HG03025 (cell line): ENCODE measurements at regions not wholly inside any gene's neighbourhood (a gene's known extent, or its start where the extent isn't known, plus 50 kb on each side); places are given as distances from the start of the nearest gene placed in this dataset.
"Not testable (repeated sequence)": the region's sequence is repeated elsewhere in the genome, so short reads cannot be mapped to it uniquely, and the experiment has no call there.

Source experiments
- ATAC-seq: cut with Tn5 transposase; IDR thresholded peaks from one replicate; pipeline ENCODE4 v1.9.1; 2021; ENCODE audit warnings: mild to moderate bottlenecking, moderate library complexity; ENCODE audit not compliant: unreplicated experiment, low FRiP score

GRCh38 chr3:95310560-95310959 lies 1247.7 kb downstream of the NSUN3 start:
- ATAC-seq = no peak

DNA sequence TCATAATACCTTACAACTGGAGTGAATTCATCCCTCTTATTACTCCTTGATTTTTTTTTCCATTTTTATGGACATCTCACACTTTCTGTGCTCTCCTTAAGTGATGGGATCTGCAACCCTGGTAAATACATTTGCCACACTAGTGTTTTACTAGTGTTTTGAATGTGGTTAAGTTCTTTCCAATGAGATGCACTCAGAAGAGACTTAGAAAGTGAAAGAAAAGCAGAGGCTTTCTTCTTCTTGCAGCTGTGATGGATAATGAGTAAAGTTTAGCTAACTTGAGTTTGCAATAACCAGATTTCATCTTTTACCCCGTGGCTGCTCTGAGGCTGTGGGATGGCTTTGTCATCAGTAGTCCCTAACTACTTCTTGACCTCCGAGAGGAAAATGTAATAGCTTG lies 1248.4 kb downstream of the NSUN3 start:
- ATAC-seq = peak; percentile 77

DNA sequence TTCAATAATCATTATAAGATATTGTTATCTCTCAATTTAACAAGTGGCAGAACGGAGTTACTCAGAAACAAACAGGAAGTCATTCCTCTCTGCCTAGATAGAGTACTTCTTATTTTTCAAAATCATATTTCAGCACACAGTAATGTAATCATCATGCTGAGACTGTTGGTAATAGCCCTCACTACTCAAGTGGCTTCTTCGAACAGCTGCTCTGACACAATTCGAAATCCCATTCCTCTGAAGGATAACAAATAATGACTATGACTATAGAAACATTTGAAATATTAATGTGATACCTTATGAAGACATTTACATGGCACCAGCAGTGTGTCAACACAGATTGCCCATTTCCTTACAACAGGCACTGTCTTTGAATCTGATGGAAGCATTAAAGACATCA lies 1249.8 kb downstream of the NSUN3 start:
- ATAC-seq = no peak

- ATAC-seq = no peak
Observed at GRCh38 chr3:95319921-95320494, 1257.1 kb downstream of the NSUN3 start.

DNA sequence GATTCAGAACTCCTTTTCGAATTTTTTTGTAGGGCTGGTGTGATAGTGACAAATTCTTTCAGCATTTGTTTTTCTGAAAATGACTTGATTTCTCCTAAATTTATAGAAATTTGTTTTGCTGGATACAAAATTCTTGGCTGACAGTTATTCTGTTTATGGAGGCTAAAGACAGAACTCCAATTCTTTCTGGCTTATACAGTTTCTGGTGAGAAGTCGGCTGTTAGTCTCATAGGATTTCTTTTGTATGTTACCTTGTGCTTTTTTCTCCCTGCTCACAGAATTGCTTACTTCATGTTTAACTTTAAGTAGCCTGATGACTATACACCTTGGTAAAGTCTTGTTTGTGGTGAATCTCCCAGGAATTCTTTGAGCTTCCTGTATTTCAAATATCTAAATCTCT lies 1264.6 kb downstream of the NSUN3 start:
- ATAC-seq = no peak

- ATAC-seq = no peak
Observed at GRCh38 chr3:95333826-95334225, 1271.0 kb downstream of the NSUN3 start.

- no peak for ATAC-seq
Observed at GRCh38 chr3:95334461-95334860, 1271.6 kb downstream of the NSUN3 start.

GRCh38 chr3:95335517-95335916 lies 1272.7 kb downstream of the NSUN3 start:
- ATAC-seq = no peak

DNA sequence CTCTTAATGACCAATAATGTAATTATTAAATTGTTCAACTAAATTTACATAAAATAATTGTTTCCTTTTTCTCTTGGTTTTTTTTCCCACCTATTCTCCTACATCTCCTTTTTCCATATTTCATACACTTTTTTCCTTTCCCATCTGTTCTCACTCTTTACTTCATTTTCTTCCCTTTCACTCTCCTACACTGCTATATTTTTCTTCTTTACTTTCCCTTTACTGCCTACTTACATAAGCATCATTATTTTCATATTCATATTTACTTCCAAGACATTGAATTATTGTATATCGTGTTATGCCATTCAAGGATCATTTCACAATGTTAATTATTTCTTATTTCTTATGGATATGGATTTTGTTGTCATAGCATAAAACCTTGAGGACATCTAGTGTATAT lies 1275.6 kb downstream of the NSUN3 start:
- no peak for ATAC-seq

DNA sequence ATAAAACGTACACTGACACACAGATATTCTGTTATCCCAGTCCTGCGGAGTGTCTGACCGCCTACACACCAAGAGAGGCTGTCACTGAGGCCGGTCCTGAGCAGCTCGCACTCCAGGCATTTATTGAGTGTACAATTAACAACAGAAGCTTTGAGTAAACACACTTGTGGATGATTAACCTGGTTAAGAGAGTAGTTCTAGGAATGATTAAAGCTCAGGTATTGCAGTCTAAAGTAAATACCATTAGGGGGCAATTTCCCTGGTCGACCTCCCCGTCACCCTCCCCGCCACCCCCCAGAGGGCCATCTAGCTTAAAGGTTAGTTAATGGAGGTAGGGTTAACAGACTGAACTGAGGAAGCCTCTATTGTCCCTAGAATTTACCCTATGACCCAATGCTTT lies 1278.5 kb downstream of the NSUN3 start:
- no peak for ATAC-seq

- ATAC-seq = no peak
Observed at GRCh38 chr3:95343228-95343627, 1280.4 kb downstream of the NSUN3 start.

GRCh38 chr3:95343767-95344166 lies 1280.9 kb downstream of the NSUN3 start:
- no peak for ATAC-seq

GRCh38 chr3:95347936-95348335 lies 1285.1 kb downstream of the NSUN3 start:
- not testable (repeated sequence) for ATAC-seq

DNA sequence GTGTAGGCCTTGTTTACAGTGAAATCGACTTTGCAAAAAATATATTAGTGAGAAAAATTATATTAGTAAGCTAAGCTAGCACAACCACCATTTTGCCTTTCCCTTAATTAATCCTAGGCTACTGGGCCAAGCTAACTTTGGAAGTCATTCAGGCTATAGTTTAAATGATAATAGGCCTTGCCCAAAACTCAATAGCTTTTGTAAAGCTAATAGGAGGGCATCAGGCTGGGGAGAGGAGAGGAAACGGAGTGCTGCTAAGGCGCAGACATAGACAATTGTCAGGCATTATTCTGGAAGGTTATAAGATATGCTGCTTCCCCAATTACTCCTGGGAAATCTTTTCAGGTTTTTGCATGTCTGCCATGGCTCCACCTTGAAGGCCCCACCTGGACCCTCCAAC lies 1286.0 kb downstream of the NSUN3 start:
- no peak for ATAC-seq

GRCh38 chr3:95350049-95350448 lies 1287.2 kb downstream of the NSUN3 start:
- ATAC-seq = no peak

DNA sequence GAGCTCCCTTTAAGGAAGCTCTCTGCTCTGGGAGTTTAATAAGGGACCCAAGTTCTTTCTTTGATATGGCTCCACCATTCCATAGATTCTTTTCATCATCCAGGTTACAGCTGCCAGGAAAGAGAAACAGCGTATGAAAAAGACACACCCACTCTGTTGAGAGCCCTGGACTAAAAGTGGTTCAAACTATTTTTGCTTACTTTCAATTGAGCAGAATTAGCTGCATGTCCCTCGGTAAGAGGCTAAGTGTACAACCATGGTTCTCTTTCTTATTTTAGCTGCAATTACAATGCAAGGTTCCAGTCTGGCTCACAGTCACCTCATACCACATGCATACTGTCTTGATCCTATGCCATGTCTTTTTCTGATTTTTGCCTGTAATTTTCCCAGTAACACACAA lies 1288.3 kb downstream of the NSUN3 start:
- ATAC-seq = peak; percentile 63

GRCh38 chr3:95352471-95352870 lies 1289.6 kb downstream of the NSUN3 start:
- ATAC-seq = no peak

DNA sequence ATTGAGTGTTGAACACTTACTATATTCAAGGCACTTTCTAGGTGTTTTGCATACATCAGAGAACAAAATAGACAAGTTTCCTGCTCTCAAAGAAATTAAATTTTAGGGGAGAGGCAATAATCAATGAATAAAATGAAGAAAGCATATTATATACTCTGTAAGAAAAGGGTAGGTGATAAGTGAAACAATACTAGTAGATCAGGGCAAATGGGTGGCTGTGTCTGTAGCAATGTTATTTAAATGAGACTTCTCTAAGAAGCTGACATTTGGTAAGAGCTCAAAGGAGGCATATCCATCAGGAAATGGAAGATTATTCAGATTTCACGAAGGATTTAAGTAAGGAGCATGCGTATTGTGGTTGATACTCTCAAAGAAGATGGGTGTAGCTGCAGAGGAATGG lies 1291.6 kb downstream of the NSUN3 start:
- ATAC-seq = no peak

DNA sequence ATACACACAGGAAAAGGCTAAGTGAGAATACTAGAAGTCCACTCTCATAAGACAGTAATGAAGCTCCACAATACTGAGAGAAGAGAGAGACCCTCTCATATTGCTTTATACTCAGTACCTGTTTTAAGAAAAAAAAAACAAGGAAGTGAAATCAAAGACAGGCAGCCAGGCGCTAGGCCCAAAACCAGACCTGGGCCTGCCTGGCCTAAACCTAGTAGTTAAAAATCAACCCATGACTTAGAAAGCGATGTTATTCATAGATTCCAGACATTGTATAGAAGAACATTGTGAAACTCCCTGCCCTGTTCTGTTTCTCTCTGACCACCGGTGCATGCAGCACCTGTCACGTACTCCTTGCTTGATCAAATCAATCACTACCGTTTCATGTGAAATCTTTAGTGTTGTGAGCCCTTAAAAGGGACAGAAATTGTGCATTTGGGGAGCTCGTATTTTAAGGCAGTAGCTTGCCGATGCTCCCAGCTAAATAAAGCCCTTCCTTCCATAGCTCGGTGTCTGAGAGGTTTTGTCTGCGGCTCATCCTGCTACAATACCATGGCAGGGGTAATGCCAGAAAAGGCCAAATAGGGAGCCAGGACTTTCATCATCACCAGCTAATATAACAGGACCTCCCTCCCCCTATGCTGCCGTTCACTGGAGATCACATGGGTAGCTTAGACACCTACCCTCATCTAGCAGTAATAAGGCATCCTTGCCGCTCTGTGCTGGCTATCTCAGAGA lies 1294.1 kb downstream of the NSUN3 start:
- ATAC-seq = peak; percentile 63

- ATAC-seq = peak; percentile 69
Observed at GRCh38 chr3:95387242-95388021, 1324.6 kb downstream of the NSUN3 start.

DNA sequence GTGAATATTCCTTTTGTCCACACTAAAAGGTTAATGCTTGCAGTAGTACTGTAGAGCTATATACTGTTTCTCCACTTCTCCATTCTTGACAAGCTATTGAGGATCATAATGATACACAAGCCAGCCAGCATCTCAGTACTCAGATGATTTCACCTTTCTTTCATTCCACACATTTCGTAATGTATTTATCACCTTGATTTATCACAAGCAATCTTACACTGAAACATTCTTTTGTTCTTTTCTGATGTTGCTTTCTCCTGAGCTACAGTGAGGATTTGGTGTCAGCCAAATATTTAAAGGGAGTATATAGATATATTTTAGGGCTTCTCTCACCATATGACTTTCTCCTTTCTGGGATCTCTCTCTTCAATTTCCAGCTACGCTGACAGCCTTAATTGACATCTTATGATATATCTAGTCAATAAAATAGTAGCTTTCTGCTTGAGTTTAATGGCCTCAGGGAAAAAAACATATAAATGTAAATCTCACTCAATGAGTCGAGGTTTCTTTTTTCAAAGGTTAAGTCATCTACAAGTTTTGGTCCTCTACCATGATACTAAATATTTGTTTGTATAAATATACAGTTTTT lies 1327.0 kb downstream of the NSUN3 start:
- no peak for ATAC-seq
